GM21367 (cell line): ENCODE measurements at regions not wholly inside any gene's neighbourhood (a gene's known extent, or its start where the extent isn't known, plus 50 kb on each side); places are given as distances from the start of the nearest gene placed in this dataset.

Source experiments
- ATAC-seq: cut with Tn5 transposase; IDR thresholded peaks from one replicate; pipeline ENCODE4 v1.9.1; 2021; ENCODE audit not compliant: unreplicated experiment

DNA sequence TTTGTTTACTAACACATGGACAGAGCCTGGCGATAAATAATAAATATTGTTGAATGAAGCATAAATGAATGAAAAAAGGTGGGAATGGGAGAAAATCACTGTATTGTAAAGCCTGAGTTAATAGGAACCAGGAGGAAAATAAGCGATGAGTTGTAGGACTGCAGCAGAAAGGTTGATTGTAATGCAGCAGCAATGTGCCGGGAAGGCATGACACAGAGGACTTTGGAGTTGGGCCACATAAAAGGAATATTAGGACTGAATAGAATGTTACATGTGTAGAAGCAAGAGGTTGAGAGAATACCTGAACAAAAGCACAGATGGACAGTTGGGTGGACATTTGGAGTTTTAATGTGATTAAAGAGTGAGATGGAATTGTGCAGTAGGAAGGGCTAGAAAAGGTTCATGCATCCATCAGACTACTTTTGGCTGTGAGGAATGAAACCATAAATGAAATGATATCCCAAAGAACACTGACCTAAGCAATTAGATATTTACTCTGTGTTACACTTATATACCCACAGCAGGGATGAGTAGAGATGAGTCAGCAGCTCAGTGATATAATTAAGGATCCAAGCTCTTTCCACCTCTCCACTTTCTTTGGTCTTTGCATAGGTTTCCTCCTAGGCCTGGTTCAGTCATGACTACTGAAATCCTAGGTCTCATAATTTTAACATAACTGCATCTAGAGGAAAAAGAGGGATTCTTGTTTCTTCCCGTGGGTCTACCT lies 55.4 kb downstream of the CCER1 start:
- ATAC-seq, result no peak

DNA sequence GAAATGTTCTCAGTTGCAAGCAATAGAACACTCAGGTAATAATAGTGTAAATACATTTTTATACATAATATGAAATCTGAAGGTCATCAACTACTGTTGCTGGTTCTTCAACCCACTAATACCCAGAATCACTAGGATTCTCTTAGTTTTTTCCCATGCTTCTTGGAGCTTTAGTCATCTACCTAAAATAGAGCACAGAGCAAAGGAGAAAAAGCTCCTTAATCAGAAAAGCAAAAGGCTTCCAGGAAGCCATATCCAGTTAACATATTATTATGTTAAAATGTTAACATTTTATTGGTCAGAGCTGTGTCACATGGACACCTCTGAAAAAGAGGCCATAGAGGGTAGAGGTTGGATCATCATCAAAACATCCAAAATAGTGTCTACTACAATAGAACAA lies 57.0 kb downstream of the CCER1 start:
- no peak for ATAC-seq

DNA sequence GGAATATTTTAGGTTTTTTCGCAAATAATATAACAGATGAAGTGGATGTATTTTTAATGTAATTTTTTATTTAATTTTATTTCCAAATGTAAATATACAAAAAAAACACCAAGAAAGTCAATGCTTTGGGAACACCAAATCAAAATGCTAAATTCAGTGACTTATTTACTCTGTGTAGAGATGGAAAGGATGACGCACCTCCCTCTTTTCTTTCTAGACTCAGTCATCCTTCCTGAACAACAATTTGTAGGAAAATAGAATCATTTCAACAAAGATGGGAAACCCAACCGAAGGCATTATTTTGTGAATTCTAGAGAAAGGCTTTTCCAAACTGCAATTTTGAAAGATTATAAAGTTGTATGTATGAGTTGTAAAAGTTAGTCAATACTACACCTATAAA lies 57.7 kb downstream of the CCER1 start:
- ATAC-seq, result no peak

DNA sequence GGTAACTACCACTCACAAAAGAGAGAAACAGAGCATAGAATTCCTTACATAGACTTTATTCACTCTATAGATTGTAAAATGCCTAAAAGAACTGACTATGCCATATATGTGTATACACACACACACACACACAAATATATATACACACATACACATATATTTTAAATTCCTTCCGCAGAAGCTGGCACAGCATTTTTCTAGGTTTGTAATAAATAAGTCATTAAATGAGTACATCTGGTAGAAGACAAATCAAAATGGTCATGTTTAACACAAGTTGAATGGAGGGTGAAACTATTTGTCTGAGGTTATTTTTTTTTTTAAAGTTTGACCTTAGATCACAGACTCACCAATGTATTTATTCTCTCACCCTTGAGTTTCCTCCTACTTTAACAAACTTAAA lies 58.2 kb downstream of the CCER1 start:
- no peak for ATAC-seq

DNA sequence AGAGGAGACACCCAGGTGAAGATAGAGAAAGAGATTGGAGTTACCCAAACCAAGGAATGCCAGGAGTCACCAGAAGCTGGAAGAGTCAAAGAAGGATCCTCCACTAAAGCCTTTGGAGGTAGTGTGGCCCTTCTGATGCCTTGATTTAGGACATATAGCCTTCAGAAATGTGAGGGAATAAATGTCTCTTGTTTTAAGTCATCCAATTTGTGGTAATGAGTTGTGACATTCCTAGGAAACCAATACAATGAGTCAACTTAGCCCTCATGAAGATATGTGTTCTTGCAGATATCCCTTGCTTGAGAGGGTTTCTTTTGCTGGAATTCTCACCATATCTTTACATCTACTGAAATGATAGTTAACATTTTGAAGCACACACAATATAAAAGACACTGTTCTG lies 58.8 kb downstream of the CCER1 start:
- ATAC-seq, result no peak

DNA sequence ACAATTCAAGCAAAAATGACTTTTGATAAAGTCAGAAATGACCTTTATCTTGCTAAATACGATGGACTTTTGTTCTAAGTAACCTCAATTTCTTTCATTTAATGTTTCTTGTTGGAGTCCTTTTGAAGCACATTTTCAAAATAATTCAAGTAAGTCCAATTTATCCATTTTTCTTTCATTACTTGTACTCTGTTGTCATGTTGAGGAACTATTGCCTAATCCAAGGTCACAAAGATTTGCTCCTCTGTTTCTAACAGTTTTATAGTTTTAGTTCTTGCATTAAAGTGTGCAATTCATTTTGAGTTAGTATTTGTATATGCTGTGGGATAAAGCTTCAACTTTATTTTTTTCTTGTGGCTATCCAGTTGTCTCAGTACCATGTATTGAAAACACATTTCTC lies 66.7 kb downstream of the CCER1 start:
- no peak for ATAC-seq

DNA sequence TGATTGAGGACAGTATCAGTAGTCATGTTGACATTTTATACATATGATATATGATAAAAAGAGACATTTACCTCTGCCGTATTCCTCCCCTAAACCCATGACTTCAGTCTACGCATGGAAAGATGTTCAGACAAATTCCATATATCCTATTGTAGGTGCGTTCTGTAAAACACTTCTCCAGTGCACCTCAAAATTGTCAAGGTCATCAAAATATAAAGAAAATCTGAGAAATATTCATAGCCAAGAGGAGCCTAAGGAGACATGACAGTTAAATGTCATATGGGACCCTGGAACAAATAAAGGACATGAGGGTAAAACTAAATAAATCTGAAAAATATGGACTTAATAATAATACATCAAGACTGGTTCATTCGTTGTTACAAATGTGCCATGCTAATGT lies 71.5 kb downstream of the CCER1 start:
- ATAC-seq, result no peak

DNA sequence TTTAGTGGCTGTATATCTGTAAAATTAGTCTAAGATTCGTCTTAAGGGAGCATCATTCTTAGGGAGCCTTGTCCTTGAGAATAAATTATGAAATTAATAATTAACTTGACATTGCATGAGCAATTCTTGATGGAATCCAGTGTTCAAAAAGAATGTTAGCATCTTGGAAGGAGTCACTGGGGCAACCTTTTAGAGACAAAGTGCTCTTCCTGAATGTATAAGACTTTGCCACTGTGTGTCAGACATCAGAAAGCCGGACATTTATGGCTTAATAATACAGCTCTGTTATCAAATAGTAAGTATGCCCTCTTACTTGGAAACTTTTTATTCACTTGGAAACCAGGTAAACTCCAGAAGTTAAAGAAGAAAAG lies 83.3 kb downstream of the CCER1 start:
- ATAC-seq, result no peak

DNA sequence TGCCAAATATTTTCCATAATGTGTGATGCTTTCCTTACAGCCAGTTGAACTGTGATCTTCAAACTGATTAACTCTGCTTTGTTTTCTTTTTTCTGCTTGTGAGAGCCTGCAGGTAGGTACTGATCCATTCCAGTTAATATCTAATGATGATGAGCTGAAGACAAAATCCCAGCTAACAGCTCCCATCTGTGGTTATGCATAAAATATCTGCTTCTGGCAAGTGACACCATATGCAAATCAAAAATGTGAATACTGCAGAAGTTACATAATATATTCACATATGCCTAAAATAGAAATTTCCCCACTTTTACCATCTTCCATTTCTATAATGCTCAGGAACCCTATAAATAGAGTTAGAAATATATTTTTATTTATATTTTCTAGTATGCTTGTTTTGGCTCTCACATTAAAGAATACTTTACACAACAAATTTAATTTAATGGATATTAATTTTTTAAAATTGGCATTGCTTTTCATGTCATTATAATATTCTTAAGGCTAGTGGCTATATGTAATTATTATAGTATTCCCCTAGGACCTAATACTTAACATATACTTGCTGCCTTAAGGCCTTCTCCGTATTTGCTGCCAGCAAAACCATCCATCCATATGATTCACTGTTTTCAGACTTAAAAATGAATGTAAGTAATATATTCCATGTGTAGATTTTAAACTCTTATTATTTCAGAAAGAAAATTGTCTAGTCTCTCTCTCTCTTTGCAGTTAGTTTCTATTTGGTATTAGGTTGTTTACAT lies 83.8 kb downstream of the CCER1 start:
- ATAC-seq, result no peak

DNA sequence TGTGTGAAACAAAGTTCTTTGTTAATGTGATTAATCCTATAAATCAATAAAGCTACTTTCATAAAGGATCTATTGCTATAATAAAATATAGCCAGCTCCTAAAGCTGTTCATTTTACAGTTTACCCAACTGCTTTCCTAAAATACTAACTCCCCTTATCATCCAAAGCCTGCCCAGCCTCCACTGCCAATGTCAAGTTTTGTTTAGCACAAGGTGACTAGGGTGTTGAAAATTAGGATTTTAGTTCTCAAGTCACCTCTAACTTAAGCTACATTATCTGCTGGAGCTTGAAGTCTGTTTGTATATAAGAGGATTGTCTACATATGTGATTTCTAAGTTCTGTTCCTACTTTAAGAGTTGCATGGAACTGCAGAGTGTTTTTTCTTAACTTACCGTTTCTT lies 86.3 kb downstream of the CCER1 start:
- no peak for ATAC-seq

DNA sequence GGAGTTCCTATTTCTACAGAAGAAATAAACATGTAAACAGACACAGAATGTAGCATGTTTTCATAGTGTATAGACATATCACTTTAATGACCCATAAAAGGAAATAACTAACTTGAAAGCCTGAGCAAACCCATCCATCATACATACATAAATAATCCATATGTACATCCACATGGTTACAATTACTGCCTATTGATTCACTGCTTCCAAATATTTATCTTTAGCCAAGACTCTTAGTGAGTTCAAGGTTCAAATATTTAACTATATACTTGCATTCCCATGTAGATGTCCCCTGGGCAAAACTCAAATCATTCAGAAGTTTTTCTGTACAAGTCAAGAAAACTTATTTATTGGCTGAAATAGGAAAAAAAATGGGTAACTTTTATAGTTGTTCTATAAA lies 95.4 kb downstream of the CCER1 start:
- ATAC-seq, result no peak

DNA sequence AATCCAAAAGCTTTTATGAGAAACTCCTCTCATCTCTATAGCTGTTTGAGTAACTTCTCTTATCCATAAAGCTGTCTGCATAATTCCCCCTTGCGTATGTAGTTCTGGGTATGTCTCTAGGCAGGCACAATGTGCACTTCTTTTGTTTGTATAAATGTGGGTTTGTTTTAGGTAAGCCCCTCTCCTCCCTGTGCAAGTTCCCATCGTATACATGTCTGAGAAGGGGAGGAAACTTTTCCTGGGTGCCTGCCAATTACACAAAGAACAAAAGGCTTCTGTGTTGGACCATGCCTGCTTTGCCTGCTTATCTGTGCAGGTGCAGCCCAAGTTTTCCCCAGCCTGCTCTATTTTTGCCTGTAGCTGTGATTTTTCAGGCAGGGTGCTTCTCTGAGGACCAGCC lies 96.7 kb downstream of the CCER1 start:
- no peak for ATAC-seq

DNA sequence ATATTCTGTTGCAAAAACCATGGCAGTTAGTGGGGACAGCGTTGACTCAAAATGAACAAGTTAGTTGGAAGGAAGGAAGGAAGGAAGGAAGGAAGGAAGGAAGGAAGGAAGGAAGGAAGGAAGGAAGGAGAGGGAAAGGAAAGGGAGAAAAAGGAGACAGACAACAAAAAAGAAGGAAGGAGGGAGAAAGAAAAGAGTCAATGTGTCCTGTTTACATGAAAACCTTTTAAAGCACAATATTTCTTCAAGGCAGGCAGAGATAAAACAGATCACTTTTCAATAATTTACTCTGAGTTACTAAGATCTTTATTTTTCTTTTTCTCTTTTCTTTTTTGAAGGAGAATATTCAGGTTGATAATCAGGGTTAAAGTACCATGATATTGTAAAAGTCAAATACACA lies 99.4 kb downstream of the CCER1 start:
- ATAC-seq, result no peak

DNA sequence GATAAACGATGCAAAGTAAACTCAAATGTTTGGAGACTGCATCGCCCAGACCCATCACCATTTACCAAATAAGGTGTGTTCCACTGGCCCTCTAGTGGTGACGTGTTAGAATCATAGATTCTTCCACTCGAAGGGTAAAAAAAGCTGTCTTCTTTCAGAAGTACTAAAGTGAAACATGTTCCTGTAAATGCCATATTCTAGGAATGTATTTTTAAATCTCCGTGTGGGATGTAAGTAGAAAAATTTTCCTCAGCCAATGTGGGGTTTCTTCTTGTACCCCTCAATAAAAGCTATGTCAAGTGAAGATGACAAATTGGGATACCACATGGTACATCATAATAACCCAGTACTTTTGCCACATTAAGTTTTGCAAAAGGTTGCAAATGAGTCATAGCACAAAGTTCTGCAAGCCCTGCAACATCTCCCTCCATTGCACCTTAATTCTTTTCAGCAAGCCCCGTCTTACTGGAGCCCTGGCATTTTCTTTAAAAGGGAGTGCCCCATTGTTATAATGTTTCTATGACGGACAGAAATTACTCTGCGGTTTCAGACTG lies 100.8 kb downstream of the CCER1 start:
- ATAC-seq, result peak; percentile 88

DNA sequence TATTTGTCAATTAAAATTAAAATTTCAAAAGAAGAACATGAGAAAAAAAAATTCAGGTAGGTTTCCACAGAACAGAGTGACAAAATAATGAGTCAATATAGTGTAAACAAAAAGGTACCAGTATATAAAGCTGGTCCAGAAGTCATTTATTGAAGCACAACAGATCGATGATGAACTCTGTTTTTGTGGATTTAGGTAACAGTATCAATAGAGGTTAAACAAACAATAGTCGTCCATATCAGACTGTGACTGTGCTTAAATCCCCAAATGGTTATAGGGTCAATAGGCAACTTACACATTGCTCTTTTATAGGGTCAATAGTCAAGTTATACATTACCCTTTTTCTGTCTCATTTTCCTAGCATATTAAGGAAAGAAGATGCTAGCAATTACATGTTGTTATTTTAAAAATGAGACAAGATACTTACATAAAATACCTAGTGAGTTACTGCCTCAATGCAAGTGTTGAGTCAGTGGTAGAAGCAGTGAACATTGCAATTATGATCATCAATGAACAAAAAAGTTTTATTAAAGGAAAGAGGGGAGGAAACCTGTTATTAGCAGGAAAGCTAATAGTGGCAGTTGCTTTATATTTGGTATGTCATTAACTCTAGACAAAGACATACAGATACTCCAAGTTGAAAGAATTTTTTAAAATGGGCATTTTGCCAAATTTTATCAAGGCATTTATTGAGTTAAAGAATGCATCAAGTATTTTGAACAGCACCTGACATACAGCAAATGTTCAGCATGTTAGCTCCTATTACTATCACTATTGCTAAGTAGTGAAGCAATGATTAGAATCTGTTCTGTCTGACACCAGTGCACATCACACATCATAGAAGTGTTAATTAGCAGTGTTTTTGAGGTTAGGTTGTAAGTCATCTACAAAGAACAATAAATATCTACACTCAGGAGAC lies 102.9 kb downstream of the CCER1 start:
- no peak for ATAC-seq

DNA sequence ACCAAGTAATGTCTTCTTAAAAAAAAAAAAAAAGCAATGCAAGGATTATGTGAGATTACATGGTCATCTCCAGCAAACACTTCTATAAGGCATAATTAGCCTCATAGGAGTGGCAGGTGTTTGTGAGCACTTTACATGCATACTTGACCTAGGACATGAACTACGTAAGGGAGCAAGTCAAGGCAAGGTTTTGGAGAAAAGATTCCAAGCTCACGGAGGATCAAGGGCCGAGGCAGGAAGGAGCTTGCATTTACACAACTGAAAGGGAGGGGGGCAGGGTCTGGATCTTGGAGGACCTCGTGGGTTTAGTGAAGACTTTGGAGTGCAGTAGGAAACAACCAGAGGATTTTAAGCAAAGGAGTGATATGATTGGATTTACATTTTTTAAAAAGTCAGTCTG lies 112.5 kb downstream of the CCER1 start:
- ATAC-seq, result no peak

DNA sequence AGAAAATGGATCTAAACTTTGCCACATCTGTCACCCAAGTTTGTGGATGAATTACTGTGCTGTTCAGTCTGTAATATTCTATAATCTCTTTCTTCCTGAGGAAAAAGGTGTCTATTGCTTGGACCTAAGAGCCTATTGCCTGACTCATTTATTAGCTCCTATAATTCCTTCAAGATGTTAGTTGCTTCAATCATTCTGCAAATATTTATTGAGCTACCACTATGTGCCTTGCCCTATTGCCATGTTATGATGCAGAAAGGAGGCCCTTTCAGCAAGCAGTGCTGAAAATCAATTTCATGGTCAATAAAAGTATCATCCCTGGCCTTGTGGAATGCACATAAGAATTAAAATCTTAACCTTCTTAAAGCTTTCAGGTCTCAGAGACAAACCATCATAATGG lies 113.6 kb downstream of the CCER1 start:
- no peak for ATAC-seq

DNA sequence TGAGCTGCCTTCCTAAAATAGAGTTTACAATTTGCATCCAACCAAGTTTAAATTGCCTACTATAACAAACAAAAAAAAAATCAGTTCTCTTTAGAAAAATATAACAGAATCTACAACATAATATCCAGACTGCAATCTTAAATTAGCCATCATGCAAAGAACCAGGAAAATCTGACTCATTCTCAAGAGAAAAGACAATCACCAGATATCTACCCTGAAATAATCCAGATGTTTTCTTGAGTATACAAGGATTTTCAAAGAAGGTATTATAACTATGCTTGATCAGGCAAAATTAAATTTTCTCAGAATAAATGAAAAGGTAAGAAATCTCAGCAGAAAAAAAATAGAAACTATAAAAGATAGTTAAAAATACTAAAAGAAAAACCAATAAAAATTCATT lies 115.6 kb downstream of the CCER1 start:
- ATAC-seq, result no peak

DNA sequence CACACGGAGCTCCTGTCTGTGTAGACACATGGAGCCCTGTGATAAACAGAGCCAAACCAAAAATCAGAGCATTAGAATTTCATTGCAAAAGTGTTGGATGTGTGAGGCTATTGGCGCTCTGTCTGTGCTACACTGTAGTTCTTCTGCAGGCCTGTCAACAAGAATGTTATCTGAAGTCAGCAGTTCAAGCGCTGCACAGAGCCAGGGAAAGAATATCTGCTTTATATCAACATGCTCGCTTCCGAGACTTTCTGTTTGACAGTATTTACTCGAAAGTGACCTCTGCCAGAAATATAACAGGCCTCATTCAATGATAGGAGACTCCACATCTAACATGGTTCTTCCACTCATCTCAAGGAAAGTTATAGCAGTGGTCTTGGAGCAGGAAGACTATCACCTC lies 118.3 kb downstream of the CCER1 start:
- ATAC-seq, result no peak

DNA sequence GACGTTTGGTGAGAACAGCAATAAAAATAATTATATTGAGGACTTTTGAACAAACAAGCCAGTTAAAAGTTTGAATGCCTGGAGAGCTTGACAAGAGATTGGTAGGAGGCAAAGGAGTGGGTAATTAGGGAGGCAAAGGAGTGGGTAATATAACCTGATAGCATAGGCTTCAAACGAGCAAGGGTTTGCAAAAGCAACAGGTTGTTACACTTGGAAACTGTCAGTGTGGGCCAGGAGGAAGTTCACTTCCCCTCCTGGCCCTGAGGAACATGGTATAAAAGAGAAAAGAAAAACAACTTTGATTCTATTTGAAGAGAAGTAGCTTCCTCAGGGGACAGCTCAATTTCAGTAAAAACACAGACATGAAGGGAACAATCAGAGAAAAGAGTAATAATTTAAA lies 121.7 kb downstream of the CCER1 start:
- no peak for ATAC-seq

DNA sequence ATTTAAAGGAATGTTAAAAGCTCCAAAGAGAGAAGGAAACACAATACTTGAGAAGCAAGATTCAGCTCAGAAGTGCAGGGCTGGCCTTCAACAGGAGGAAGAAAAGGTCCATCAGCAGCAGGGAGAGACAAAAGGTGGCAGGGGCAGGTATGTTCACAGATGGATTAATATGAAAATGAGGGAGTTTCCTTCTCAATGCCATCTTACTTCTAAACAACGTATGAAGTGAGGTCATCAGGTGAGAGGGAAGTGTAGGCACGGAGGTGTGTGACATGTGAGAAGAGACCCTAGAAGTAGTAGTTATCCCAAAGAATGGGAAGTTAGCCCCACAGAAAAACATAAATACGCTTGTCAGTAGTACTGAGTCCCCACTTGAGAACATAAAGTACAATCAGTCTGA lies 122.5 kb downstream of the CCER1 start:
- ATAC-seq, result no peak

DNA sequence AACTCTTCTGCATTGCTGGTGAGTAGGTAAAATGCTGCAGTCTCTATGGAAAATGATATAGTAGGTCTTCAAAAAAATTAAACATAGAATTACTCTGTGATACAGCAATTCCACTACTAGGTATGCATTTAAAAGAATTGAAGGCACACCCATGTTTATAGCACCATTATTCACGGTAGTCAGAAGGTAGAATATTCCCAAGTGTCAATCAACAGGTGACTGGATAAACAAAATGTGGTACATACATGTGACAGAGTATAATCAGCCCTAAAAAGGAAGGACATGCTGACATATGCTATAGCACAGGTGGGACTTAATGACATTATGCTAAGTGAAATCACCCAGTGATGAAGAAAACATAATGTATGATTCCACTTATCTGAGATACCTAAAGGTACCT lies 123.3 kb downstream of the CCER1 start:
- no peak for ATAC-seq
